Motor neuron (in vitro differentiated cells): ENCODE measurements at regions not wholly inside any gene's neighbourhood (a gene's known extent, or its start where the extent isn't known, plus 50 kb on each side); places are given as distances from the start of the nearest gene placed in this dataset.

Experiments
- ATAC-seq, 8 experiments: fragments of 200-7000 bp; cut with Tn5 transposase; replicated peaks in 6 of 8; 2 replicates each; pipeline ENCODE4 v1.8.0; 2021; ENCODE audit warnings: mild to moderate bottlenecking in 8 of 8, moderate library complexity in 8 of 8
- H3K27ac ChIP-seq, 2 donors: fragments of 250-450 bp; sonication (Bioruptor Pico); 2 replicates each; pipeline ENCODE4 v1.9.0; 2021; ENCODE audit warnings: antibody characterized with exemption in 2 of 2, mild to moderate bottlenecking in 2 of 2, moderate library complexity in 1 of 2
- H3K4me1 ChIP-seq, 2 donors: fragments of 250-450 bp; sonication (Bioruptor Pico); replicated peaks in 1 of 2; 2 replicates each; pipeline ENCODE4 v1.6.1; 2021; ENCODE audit warnings: antibody characterized with exemption in 2 of 2, mild to moderate bottlenecking in 2 of 2, moderate library complexity in 1 of 2
- H3K4me3 ChIP-seq, 5 donors: fragments of 250-450 bp; sonication (Bioruptor Pico); 2 replicates each; pipeline ENCODE4 v1.9.0; 2021; ENCODE audit warnings: antibody characterized with exemption in 5 of 5, mild to moderate bottlenecking in 5 of 5, moderate library complexity in 4 of 5
- WGBS, 10 experiments: fragments of 450-650 bp; shearing (Covaris generic); methylation state at CpG; one replicate each; pipeline ENCODE4 v1.0.0; 2022; 5-methylcytosine and 5-hydroxymethylcytosine counted together
- in situ Hi-C, 9 experiments: fragments of 400-800 bp; cut with MboI; loops; one replicate each; pipeline ENCODE4 v1.15.0; 2021; ENCODE audit warnings: low sequenced_read_pairs in 9 of 9, low pct_unique_long_range_greater_than_20kb in 2 of 9; ENCODE audit not compliant: unreplicated experiment in 9 of 9

DNA sequence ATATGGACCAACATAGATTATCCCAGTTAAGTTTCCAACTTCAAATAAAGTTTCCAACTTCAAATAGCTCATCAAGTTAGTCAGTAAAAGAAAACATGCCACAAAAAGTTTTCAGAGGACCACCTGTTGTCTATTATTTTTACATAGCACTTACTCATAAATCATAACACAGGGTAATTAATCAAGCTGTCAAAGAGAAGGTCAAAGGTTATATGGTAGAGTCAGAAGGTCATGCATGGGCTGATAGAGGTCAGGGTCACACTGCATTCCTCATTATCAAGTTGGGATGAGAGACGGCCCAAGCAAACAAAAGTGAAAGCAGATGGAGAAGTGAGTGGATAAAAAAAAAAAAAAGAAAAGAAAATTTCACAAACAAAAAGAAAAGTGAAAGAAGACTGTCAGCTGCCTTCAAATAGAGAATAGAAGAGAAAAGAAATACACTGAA is 145.5 kb upstream of the POU5F2 start:
- ATAC-seq, result peak in 2 of 8 experiments; percentile 29 to 49
- no peak overlapping the region for H3K4me3 ChIP-seq
- WGBS, 10 experiments, result 0 to 80% (median 25%) methylated on average over 1 of the region's 1 CpG
- in situ Hi-C loops, result loop anchor here in 4 of 9 experiments (25.0 kb wide), 2 partner anchors 275 to 300 kb away; partner anchors contain the start of genes NR2F1 (in 2 of the 4) and NR2F1-AS1 (in 2 of the 4)
- H3K4me1 ChIP-seq, result peaks cover 27 to 31% of the 10 kb centered on the region in 2 donors
- no peak overlapping the region for H3K27ac ChIP-seq

DNA sequence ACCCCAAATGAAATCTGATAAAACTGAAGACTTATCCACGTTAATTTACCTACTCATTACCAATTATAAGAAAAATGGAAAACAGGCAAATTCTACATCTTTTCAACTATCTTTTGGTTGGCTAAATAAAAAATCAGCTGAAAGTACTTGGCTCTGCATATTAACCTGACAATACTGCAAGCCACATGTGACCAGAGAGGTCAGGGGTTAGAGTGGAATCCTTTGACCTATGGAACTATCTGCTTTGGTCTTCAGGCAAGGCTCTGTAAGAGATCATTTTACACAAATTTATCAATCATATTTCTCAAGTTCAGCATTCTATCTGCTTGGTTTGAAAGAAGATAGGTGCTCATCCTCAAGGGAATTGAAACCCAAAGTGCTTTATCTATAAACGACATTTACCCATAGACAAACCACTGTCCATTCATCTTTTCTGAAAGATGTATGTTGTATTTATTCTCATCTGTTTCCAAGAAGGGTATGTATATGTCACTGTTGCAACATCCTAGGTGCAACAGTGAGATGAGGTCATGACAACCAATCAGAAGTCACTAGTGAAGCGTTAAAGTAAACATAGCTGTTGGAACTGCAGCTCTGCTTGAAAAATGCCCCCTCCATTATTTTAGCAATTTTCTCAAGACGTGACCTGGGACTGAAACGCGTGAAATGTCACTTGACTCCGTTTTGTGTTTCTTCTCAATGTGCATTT is 144.9 kb upstream of the POU5F2 start:
- Histone ChIP-seq H3K27ac (no peak overlapping the region), H3K4me3 (no peak overlapping the region), H3K4me1 (peaks cover 24 to 25% of the 10 kb centered on the region in 2 donors)
- peak in 1 of 8 experiments; percentile 27 for ATAC-seq
- in situ Hi-C loops, result loop anchor here in 4 of 9 experiments (25.0 kb wide), 2 partner anchors 274 to 299 kb away; partner anchors contain the start of genes NR2F1 (in 2 of the 4) and NR2F1-AS1 (in 2 of the 4)
- 70 to 100% (median 86%) methylated on average over 1 to 7 of the region's 7 CpGs for WGBS, 10 experiments

DNA sequence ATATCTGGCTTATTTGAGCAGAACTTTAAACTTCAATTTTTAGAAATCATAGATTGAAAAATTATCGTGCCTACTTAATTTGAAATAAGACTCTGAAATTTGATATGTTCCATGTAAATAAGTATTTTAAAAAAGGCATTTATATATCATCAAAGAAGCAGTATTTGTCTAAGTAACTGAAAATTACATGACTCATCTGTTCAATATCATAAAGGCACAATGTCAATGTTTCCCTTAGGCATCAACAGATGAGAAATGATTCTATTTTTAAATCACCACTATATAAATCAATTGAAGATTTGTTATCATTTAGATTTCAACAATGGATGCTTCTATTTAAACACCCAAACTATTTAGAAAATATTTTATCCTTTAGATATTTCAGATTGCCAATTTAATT is 142.9 kb upstream of the POU5F2 start:
- Histone ChIP-seq H3K4me1 (peaks cover 7 to 13% of the 10 kb centered on the region in 2 donors), H3K27ac (no peak overlapping the region), H3K4me3 (no peak overlapping the region)
- 83 to 100% (median 100%) methylated on average over 1 of the region's 1 CpG for WGBS, 10 experiments
- ATAC-seq, result no peak
- in situ Hi-C loops, result loop anchor here in 4 of 9 experiments (25.0 kb wide), 2 partner anchors 272 to 297 kb away; partner anchors contain the start of genes NR2F1 (in 2 of the 4) and NR2F1-AS1 (in 2 of the 4)

DNA sequence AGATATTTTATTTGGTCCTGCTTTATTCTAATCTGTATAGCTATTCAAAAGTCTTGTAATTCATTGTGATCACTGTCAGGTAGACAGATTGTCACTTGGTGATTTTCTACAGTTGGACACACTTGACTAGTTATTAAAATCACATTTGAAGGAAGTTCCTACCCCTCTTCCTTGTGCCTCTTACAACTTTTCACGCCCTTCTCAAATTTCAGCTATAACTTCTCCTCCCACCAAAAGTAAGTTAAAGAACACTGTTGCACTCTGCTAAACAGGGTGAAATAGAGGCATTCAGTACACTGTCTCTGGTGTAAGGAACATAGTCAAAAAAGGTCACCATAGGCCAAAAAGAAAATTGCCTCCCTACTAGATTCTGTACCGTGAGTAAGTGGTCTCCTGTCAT is 142.1 kb upstream of the POU5F2 start:
- ATAC-seq, result peak in 1 of 8 experiments; percentile 18
- Histone ChIP-seq H3K27ac (no peak overlapping the region), H3K4me3 (no peak overlapping the region), H3K4me1 (peaks cover 7 to 13% of the 10 kb centered on the region in 2 donors)
- 20 to 100% (median 83%) methylated on average over 1 to 2 of the region's 2 CpGs; no CpG with 5 or more reads in 5 of the 10 experiments for WGBS, 10 experiments
- in situ Hi-C loops, result loop anchor here in 4 of 9 experiments (25.0 kb wide), 2 partner anchors 271 to 296 kb away; partner anchors contain the start of genes NR2F1 (in 2 of the 4) and NR2F1-AS1 (in 2 of the 4)

DNA sequence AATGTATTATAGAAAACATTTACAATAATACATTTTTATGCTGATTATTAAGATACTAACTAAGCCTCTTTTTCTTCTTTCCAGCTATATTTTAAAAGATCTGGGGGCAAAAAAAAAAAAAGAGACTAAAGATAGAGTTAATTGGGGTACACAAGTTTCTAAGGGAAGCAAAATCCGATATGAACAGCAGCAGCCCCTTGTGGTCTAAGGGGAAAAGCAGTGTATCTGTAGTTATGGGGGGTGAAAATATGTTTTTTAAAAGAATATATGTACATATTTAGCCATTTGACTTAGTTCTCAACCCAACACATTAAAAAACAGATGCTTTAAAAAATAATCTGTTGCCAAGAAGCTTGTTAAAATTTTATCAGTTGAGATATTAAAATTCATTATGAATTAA is 134.3 kb upstream of the POU5F2 start:
- in situ Hi-C loops, result loop anchor here in 4 of 9 experiments (25.0 kb wide), 2 partner anchors 263 to 288 kb away; partner anchors contain the start of genes NR2F1 (in 2 of the 4) and NR2F1-AS1 (in 2 of the 4)
- WGBS, 10 experiments, result 29 to 100% (median 75%) methylated on average over 1 of the region's 1 CpG; no CpG with 5 or more reads in 2 of the 10 experiments
- no peak overlapping the region for H3K27ac ChIP-seq
- no peak overlapping the region for H3K4me3 ChIP-seq
- peaks cover 5 to 8% of the 10 kb centered on the region in 2 donors for H3K4me1 ChIP-seq
- no peak for ATAC-seq

DNA sequence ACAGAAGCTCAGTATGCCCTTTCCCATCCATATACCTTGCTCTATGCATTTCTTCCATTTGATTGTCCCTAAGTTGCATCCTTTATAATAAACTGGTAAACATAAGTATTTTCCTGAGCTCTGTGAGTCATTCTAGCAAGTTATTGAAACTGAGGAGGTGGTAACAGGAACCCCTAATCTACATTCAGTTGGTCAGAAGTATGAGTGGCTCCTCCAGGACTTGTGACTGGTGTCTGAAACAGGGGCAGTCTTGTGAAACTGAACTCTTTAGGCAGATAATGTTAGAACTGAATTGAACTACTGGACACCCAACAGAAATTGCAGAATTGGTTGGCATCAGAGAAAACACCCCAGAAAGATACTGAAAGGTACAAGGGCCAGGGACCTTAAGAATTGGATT is 133.1 kb upstream of the POU5F2 start:
- in situ Hi-C loops, result no loop called here
- ATAC-seq, result peak in 4 of 8 experiments; percentile 4 to 69 (median 26)
- Histone ChIP-seq H3K4me1 (peaks cover 5 to 8% of the 10 kb centered on the region in 2 donors), H3K4me3 (no peak overlapping the region), H3K27ac (no peak overlapping the region)

DNA sequence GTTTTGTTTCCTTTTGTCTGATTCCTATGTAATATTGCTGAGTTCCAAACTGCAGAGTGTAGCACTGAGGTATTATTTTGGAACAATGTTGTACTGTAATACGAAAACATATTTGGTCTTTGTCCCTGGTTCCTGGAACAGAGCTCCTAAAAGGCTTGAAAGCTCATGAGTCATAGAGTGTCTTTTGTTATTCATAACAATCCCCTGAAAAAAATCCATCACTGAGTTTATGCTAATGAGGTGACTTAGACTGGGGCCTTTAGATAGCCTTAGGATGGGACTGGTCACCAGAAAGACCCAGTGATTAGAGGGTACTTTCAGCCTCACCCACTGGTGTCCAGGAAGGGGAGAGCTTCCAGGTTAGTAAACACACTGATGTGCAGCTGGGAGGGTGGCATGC is 132.7 kb upstream of the POU5F2 start:
- Histone ChIP-seq H3K27ac (no peak overlapping the region), H3K4me3 (no peak overlapping the region), H3K4me1 (peaks cover 5 to 8% of the 10 kb centered on the region in 2 donors)
- WGBS, 10 experiments, result 60 to 92% (median 86%) methylated on average over 1 of the region's 1 CpG; no CpG with 5 or more reads in 4 of the 10 experiments
- in situ Hi-C loops, result no loop called here
- ATAC-seq, result peak in 7 of 8 experiments; percentile 76 to 97 (median 82)

DNA sequence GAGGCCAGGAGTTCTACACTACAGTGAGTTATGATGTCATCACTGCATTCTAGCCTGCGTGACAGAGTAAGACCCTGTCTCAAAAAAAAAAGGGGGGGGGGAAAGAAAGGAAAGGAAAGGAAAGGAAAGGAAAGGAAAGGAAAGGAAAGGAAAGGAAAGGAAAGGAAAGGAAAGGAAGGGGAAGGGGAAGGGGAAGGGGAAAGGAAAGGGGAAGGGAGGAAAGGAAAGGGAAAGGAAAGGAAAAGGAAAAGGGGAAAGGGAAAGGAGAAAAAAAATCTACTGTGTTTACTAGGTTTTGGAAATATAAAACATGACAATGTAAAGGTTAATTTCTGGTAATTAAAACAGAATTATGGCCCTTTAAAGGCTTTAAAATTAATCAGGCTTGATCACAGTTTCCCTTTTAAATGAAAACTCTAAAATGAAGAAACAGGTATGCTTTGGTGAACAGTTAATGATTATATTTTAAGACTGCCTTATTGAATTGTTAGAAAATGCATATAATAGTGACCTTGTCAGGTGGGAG is 131.9 kb upstream of the POU5F2 start:
- Histone ChIP-seq H3K4me1 (peaks cover 5 to 8% of the 10 kb centered on the region in 2 donors), H3K4me3 (no peak overlapping the region), H3K27ac (no peak overlapping the region)
- in situ Hi-C loops, result no loop called here
- 100% methylated on average over 1 of the region's 1 CpG; no CpG with 5 or more reads in 8 of the 10 experiments for WGBS, 10 experiments
- no peak for ATAC-seq

DNA sequence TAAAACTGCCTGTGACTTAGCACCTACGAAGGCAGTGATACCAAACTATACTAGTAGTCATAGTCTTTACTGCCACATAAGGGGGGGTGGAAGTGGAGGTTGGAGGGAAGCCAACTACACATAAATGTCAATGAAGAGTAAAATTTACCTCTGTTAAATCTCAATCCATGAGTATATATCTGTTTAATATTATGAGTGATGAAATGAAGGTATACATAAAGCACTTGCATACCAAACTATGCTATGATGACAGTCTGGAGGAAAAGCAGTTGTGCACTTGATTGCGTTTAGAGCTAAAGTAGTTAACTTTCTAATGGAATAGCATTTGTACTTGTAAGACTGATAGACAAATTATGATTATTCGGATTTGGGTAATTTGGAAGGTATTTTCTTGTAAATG is 129.2 kb upstream of the POU5F2 start:
- Histone ChIP-seq H3K4me1 (peaks cover 5 to 8% of the 10 kb centered on the region in 2 donors), H3K4me3 (no peak overlapping the region), H3K27ac (no peak overlapping the region)
- ATAC-seq, result no peak
- WGBS, 10 experiments, result 80 to 100% (median 93%) methylated on average over 1 to 3 of the region's 3 CpGs
- in situ Hi-C loops, result no loop called here

DNA sequence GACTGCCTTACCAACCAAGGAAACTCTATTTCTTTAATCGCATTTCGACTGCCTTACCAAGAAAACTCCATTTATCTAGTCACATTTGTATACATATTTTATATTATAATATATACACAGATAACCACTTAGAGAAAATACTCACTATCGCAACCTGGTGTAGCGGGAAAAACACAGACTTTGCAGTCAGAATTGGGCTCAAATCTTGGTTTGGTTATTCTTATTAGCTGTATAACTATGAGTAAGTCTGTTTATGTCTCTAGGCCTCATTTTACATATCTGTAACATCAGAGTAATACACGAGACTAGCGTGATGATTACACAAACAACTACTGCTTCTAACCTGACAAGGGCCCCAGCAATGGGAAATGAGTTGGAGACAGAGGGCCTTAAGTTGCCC is 127.5 kb upstream of the POU5F2 start:
- in situ Hi-C loops, result no loop called here
- Histone ChIP-seq H3K4me3 (no peak overlapping the region), H3K4me1 (peaks cover 0 to 3% of the 10 kb centered on the region in 2 donors), H3K27ac (no peak overlapping the region)
- ATAC-seq, result no peak
- 94 to 100% (median 100%) methylated on average over 1 to 6 of the region's 6 CpGs; no CpG with 5 or more reads in 1 of the 10 experiments for WGBS, 10 experiments

DNA sequence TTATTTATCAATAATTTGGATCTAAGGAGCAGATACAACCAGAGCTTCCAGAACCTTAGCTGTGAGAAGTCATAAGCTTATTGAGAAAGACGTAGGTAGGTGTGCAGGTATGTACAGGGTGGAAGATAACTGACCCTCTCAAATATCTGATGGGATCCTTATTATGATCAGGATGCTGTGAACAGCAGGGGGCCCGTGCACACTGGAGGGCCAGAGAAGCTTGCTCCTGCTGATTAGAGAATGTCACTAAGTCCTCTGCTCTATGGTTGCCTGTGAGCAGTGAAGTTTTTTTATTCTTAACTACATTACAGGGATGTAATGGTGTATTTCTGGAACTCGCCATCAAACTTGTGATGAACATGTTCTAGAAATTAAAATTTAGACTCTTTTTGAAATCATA is 108.9 kb upstream of the POU5F2 start:
- Histone ChIP-seq H3K27ac (no peak overlapping the region), H3K4me3 (no peak overlapping the region), H3K4me1 (no peaks in the 10 kb centered on the region)
- in situ Hi-C loops, result no loop called here
- no peak for ATAC-seq
- whole genome bisulfite sequencing, 10 experiments, result 40 to 100% (median 80%) methylated on average over 1 to 3 of the region's 3 CpGs; no CpG with 5 or more reads in 3 of the 10 experiments

DNA sequence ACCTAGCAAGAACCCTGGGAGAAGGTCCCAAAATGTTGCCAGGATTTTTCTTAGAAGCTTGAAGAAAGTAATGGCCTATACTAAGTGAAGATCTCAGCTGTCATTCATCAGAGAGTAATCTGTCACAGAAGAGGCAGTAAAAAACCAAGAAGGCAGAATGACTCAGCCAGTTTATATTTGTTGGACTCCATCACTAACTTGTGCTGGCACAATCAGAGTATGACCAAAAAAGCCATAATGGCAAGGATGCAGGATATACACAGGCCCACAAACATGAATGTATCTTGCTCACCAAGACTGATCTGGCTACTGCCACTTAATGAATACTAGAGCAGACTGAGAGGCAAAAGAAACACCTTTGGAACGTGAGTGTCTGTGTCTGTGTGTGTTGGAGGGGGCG is 104.0 kb upstream of the POU5F2 start:
- no peaks in the 10 kb centered on the region for H3K4me1 ChIP-seq
- in situ Hi-C loops, result no loop called here
- ATAC-seq, result no peak
- no peak overlapping the region for H3K27ac ChIP-seq
- no peak overlapping the region for H3K4me3 ChIP-seq
- WGBS, 10 experiments, result 80 to 100% (median 94%) methylated on average over 1 to 2 of the region's 2 CpGs; no CpG with 5 or more reads in 2 of the 10 experiments

DNA sequence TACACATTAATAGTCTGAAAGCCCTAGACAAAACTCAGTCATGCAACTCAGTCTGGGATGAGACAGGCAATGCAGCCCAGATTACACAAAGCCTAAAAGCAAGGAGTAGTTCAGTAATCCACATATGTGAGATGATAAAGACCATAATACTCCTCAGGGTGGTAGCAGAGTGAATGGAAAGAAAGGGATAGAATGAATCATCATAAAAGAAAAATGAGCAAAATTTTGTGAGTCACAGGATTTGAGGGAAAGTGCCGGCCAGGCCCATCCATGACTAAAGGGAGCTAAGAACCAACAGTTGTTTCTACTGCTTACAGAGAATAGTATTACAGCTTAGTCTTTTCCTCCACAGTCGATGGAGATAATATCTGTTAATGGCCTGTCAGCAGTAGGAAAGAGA is 90.0 kb upstream of the POU5F2 start:
- Histone ChIP-seq H3K27ac (no peak overlapping the region), H3K4me3 (no peak overlapping the region), H3K4me1 (no peaks in the 10 kb centered on the region)
- 8 to 100% (median 85%) methylated on average over 2 of the region's 2 CpGs; no CpG with 5 or more reads in 1 of the 10 experiments for WGBS, 10 experiments
- in situ Hi-C loops, result no loop called here
- ATAC-seq, result peak in 2 of 8 experiments; percentile 97 to 99
